ENCODE measurements at regions not wholly inside any gene's neighbourhood (a gene's known extent, or its start where the extent isn't known, plus 50 kb on each side); places are given as distances from the start of the nearest gene placed in this dataset.

GRCh38 chr9:107390778-107391177 lies 98.8 kb downstream of the KLF4 start (continued):
- TF ChIP-seq, protein P1, sequence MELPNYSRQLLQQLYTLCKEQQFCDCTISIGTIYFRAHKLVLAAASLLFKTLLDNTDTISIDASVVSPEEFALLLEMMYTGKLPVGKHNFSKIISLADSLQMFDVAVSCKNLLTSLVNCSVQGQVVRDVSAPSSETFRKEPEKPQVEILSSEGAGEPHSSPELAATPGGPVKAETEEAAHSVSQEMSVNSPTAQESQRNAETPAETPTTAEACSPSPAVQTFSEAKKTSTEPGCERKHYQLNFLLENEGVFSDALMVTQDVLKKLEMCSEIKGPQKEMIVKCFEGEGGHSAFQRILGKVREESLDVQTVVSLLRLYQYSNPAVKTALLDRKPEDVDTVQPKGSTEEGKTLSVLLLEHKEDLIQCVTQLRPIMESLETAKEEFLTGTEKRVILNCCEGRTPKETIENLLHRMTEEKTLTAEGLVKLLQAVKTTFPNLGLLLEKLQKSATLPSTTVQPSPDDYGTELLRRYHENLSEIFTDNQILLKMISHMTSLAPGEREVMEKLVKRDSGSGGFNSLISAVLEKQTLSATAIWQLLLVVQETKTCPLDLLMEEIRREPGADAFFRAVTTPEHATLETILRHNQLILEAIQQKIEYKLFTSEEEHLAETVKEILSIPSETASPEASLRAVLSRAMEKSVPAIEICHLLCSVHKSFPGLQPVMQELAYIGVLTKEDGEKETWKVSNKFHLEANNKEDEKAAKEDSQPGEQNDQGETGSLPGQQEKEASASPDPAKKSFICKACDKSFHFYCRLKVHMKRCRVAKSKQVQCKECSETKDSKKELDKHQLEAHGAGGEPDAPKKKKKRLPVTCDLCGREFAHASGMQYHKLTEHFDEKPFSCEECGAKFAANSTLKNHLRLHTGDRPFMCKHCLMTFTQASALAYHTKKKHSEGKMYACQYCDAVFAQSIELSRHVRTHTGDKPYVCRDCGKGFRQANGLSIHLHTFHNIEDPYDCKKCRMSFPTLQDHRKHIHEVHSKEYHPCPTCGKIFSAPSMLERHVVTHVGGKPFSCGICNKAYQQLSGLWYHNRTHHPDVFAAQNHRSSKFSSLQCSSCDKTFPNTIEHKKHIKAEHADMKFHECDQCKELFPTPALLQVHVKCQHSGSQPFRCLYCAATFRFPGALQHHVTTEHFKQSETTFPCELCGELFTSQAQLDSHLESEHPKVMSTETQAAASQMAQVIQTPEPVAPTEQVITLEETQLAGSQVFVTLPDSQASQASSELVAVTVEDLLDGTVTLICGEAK (IDR thresholded peaks at IDR 0.05; ENCODE audit: borderline replicate concordance), result no peak
- no peak for TF ChIP-seq KLF5 (IDR thresholded peaks at IDR 0.05; ENCODE audit: partially characterized antibody)

DNA sequence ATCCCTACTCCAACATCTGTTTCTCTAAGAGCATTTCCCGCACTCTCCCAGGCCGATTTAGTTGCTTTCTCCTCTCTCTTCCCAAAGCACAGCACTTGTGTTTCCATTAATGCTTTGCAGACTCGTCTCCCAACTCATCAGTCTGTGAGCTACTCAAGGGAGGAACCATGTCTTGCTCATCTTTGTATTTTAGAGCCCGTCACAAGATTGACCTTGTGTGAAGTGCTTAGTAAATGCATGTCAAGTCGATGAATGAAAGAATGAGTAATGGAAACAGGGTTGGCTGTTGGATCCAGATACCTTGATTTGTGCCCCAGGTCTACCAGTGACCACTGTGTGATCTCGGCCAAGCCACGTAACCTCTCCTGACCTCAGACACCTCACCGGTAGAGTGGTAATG lies 99.3 kb downstream of the KLF4 start:
- Histone ChIP-seq H3K9ac (ENCODE audit: control insufficient read depth, insufficient read depth, low read length) (no peak overlapping the region), H3K27ac (ENCODE audit: control insufficient read depth, insufficient read depth) (no peak overlapping the region), H3K36me3 (ENCODE audit: control insufficient read depth in 2 of 2, insufficient read depth in 2 of 2, low read length in 1 of 2) (no peaks in the 10 kb centered on the region), H3K9me3 (replicated peaks; ENCODE audit: control insufficient read depth, insufficient read depth, low read length) (no peaks in the 10 kb centered on the region), H2AFZ (ENCODE audit: control insufficient read depth, low read depth, low read length) (no peak overlapping the region), H4K20me1 (ENCODE audit: control insufficient read depth, insufficient read depth) (no peaks in the 10 kb centered on the region), H3K79me2 (ENCODE audit: control insufficient read depth, insufficient read depth, low read length) (no peaks in the 10 kb centered on the region), H3K27me3 (replicated peaks in 1 of 2; ENCODE audit: control insufficient read depth in 2 of 2, insufficient read depth in 2 of 2, low read length in 1 of 2) (peaks cover 0 to 6% of the 10 kb centered on the region in 2 experiments; a peak in 2 of 4 replicates), H3K4me2 (ENCODE audit: control insufficient read depth, insufficient read depth) (no peak overlapping the region), H3K4me3 (no peak overlapping the region), H3K4me1 (ENCODE audit: control insufficient read depth, insufficient read depth, low read length) (no peaks in the 10 kb centered on the region)
- BruUV-seq (replicated peaks), result no TSS peak
- POLR2A ChIA-PET, result no interaction called here
- no peak for TF ChIP-seq RB1 (IDR thresholded peaks at IDR 0.05; ENCODE audit: borderline replicate concordance)
- TF ChIP-seq WRNIP1 (IDR thresholded peaks at IDR 0.05; ENCODE audit: borderline replicate concordance, low read depth, low read length), result no peak
- TF ChIP-seq BCL11A (IDR thresholded peaks at IDR 0.05; ENCODE audit: low read depth, low read length), result no peak
- TF ChIP-seq CBX3 (IDR thresholded peaks at IDR 0.05; ENCODE audit: borderline replicate concordance, low read depth), result no peak
- TF ChIP-seq SIX5 (IDR thresholded peaks at IDR 0.05; ENCODE audit: low read depth, low read length, severe bottlenecking), result no peak
- TF ChIP-seq TARDBP (IDR thresholded peaks at IDR 0.05; ENCODE audit: borderline replicate concordance), result no peak
- intact Hi-C loops (cut with micrococcal nuclease; ENCODE audit: unreplicated experiment), result no loop called here
- SMC1A ChIA-PET (ENCODE audit: uncharacterized antibody, unreplicated experiment), result no interaction called here
- RAD21 ChIA-PET (ENCODE audit: unreplicated experiment), result no interaction called here
- in situ Hi-C loops (cut with MboI), result no loop called here
- FAIRE-seq (no peak), DNase-seq (ENCODE audit: low read depth, low spot score) (no peak), ATAC-seq (no peak)
- WGBS (ENCODE audit: insufficient coverage, insufficient replicate concordance, low lambda C conversion rate, missing lambda C conversion rate), result 28% methylated on average over 8 of the region's 8 CpGs
- CTCF ChIA-PET, result interaction anchor here (1.9 kb wide), 1 partner anchor 13 kb away, joined by 4 read pairs; no protein-coding TSS in a partner anchor
